GM19351 (cell line): ENCODE measurements at regions not wholly inside any gene's neighbourhood (a gene's known extent, or its start where the extent isn't known, plus 50 kb on each side); places are given as distances from the start of the nearest gene placed in this dataset.

Experiments used
- ATAC-seq: cut with Tn5 transposase; IDR thresholded peaks from one replicate; pipeline ENCODE4 v1.9.1; 2021; ENCODE audit warnings: mild to moderate bottlenecking, moderate library complexity; ENCODE audit not compliant: unreplicated experiment

DNA sequence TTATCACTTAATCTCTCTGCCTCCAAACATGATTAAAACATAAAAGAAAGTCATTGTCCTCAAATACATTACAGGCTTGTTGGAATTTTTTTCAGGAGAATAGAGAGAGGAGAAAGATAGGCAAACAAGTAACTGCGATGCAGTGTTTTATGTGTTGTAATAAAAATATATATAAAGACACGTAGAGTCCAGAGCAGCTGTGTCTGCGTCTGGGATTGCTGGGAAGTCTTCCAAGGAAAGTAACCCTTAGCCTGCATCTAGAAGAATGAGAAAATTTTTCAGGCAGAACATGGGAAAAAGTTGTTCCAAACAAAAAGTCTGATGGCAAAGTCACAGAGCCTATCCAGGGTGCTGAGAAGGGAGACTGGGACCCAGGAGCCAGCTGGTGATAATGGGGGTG lies 91.8 kb upstream of the ST6GAL2 start:
- no peak for ATAC-seq

DNA sequence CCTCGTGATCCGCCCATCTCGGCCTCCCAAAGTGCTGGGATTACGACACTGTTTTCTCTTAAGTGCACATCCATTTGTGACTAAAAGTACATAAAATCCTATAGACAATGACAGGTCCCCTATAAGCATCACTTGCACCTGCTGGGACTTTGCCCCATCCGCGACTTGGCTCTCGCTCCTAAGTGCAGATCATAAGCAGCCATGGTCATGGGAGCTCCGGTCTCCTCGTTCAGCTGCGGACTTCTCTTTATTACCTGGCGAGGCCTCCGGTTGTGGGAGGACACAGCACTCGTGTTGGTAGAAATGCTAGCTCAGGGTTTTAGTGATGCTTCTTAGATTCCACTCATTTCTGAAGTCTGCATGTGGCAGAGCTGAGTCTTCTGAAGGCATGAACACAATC lies 92.7 kb upstream of the ST6GAL2 start:
- ATAC-seq = no peak

DNA sequence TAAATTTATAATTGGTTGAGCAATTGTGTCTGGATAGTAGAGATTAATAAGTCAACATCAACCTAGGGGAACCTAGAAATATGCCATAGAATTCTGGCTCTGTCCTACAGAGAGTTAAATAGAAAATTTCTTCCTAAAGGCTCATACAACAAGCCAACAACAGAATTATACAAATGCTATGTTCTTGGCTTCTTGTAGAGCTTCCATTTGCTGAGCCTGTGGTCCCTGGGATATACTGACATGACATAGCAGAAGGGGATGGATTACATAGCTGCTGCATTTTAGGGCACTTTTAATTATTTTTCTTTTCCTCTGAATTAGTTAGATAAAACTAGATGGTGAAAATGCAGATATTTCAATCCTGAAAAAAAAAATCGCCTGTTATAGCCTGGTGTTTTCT lies 95.5 kb upstream of the ST6GAL2 start:
- ATAC-seq = no peak

DNA sequence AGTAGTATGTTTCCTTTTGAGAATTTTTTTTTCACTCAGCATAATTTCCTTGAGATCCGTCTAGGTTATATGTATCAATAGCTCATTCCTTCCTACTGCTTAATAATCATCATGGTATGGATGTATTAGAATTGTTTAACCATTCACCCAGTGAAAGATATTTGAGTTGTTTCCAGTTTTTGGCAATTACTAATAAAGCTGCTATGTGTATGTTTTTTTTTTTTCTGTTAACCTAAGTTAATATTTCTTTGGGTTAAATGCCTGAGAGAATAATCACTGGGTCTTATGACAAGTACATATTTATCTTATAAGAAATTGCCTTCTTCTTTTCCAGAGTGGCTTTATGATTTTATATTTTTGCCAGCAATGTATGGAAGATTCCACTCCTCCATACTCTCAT lies 96.4 kb upstream of the ST6GAL2 start:
- ATAC-seq = no peak

DNA sequence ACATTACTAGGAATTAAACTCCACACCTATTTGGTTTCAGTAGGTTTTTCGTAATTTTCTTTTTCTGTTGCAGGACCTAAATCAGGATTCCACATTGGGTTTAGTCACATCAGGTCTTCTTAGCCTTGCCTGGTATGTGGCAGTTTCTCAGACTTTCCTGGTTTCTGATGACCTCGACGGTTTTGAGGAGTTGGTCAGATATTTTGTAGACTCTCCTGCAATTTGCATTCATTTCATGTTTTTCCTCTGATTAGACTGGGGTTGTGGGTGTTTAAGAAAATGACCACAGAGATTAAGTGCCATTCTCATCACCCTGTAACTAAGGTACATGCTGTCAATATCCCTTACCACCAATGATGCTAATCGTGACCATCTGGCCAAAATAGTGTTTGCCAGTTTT lies 97.3 kb upstream of the ST6GAL2 start:
- no peak for ATAC-seq

DNA sequence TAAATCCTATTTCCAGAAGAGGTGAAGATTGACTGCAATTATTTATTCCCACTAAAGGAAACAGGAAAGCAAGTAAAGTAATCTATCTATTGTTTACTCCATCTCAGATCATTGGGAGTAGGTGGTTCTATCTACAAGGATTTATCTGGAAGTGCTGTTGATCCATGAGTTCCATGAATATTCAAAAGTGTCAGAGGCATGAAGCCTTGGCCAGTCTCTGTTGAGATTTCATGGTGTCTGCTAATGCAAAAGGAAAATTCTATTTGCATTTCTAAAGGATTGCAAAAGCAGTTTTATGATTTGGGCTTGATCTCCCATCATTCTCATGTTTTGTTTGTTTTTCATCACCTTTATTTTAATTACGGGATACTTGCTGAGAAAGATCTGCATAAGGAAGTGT lies 102.4 kb upstream of the ST6GAL2 start:
- ATAC-seq = no peak

DNA sequence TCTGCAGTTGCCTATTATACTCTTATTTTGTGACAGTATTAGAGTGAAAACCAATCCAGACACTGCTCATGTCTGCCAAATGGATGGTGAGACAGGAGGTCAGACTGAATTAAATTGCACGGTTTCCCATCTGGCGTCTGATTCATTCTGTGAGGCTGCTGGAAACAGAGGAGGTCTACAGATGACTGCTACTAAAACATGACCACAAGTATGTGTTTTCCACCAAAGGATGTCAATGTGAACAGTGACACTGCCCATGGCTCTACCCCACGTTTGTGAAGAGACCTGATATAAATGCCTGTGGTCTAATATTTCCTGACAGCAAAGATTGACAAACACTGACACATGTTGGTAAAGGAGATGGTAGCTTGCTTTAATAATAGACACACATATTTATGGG lies 104.3 kb upstream of the ST6GAL2 start:
- no peak for ATAC-seq

DNA sequence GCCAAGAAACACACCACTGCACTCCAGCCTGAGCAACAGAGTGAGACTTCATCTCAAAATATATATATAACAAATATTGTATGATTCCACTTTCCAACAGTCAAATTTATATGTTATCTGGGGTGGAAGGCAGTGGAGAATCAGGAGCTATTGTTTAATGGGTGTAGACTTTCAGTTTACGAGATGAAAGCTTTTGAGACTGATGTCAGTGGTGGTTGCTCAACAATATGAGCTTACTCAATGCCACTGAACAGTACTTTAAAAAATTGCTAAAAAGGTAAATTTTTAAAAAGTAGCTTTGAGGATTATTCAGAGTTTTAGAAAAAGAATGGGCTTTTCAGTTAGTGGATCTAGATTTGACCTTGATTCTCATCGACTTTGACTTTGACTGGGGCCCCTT lies 105.9 kb upstream of the ST6GAL2 start:
- no peak for ATAC-seq

DNA sequence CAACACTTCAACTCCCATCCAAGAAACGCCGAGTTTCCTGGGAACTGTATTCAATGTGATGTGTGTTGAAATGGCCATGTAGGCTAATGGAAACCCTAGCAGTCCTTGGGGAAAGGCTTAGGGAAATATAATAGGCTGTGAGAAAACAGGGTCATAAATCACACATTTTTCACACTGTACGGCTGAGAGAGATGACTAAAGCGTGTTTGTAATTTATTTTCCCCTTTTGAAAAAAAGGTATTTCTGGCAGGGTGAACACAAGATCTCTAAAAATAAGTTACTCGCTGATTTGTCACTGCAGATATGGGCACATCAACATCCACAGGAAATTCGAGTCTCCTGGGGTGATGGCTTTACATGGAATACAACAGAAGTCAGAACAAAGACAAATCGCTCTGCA lies 109.6 kb upstream of the ST6GAL2 start:
- no peak for ATAC-seq

DNA sequence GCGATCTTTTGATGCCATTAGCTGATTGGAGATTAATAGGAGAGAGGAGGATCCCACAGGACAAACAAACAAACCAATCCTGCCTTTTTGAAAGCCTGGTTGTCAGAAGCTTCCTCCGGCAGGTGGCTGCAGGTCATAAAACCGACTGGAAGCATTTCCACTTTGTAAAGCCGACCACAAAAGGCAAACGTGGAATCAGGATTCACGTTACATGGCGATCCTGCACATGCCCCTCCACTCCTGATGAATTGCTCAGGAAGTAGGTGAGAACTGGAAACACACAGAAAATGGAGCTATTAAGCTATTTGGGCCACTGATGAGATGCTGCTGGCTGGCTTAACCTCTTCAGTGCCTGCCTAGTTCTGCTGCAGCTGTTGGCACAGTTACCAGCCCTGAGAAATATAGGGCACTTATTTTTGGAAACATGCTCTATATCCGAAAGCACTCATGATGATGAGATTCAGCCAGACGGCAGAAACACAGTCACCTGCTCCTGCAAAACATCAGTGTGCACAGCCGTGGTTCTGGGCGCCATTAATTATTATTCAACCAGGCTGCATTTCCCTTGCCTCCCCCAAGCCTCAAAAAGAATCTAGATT lies 110.3 kb upstream of the ST6GAL2 start:
- ATAC-seq = no peak

DNA sequence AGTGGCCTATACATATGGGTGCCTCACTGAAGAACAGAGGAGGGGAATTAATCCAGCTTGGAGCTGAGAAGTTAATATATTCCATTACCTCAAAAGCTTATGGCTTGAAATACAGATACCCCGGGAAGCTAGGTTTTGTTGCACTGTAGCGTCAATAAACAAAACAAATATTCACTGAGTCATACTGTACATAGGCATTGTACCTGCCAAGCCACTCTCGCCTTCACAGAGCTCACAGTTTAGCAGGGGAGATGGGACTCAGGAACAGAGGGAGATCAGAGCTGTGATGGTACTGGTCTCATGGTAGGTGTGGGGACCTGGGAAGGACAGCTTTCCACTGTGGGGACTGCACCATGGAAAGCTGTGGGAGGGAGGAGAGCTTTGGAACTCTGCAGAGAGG lies 111.2 kb upstream of the ST6GAL2 start:
- no peak for ATAC-seq

DNA sequence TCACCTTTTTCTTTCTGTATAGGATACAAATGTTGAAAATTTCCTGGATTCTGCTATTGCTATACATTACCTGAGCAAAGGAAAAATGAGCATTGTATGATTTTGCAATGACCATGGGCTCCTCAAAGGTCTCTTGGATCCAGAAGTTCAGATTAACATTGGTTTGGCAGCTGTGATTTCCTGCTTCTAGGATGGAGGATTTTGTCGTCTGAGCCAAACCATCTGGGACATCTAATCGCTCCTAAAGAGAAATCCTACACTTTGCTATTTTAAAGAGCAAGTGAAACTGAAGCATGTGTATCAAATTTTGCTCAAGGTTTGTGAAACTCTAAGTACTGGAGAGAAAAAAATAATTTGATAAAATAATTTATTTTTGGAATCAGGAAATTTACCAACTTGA lies 115.1 kb upstream of the ST6GAL2 start:
- no peak for ATAC-seq

DNA sequence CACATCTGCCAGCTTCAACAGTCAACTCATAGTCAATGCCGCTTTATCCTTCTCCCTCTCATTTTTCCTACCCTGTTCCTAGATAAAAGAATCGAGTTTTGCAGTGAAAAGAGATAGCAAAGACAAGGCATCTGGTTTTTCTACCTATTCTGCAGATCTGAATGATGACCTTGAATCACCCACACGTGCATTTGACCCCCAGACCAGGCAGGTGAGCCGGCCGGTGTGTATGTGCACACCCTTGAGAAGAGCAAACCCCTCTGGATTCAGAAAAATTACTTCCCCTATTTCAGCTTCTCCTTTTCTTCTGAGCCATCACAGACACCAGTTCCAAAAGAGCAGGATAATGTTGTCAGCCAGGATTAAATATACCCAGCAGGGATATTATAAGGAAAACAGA lies 115.6 kb upstream of the ST6GAL2 start:
- no peak for ATAC-seq

DNA sequence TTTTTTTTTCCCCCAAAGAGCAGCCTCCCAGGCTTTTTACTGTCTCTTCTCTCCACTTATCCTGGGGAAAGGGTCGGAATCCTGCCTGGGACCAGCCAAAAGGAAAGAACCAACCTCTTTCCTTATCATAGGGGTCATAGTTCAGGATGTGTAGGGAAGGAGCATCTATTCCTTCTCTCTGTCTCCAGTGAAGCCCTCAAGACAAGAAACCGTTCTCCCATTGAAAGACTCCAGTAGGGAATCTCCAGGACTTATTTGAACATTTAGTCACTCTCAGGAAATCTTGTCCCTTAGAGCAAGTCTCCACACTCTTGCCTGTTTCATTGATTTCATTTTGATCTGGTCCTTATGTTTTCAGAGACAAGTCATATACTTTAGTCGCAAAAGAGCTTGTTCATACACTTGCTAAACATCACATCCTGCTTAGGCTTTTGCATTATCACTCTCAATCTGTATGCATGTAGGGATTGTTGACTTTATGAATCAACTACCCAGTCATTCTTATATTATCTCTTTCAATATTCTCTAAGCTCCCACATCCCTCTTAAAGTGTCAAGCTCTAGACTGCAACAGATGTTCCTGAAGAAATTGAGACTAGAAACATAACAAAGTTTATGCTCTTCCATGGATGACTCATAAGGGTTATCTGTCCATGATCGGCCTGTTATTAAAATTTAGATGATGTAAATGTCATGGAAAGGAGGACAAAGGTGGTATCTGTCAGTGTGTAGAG lies 116.2 kb upstream of the ST6GAL2 start:
- ATAC-seq = no peak

DNA sequence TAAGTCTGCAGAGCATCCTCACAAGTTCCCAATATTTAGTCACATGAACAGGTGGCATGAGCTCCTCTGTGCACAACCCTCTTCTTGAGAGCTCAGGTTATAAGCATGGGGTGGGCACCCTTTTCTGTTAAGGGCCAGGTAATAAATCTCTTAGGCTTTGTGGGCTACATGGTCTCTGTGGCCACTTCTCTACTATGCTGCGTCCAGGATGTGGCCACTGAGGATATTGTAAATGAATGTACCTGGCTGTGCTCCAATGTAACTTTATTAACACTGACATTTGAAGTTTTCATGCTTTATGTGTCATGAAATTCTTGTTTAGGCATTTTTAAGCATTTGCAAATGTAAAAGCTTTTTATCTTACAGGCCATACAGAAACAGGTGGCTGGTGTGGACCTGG lies 116.8 kb upstream of the ST6GAL2 start:
- no peak for ATAC-seq

DNA sequence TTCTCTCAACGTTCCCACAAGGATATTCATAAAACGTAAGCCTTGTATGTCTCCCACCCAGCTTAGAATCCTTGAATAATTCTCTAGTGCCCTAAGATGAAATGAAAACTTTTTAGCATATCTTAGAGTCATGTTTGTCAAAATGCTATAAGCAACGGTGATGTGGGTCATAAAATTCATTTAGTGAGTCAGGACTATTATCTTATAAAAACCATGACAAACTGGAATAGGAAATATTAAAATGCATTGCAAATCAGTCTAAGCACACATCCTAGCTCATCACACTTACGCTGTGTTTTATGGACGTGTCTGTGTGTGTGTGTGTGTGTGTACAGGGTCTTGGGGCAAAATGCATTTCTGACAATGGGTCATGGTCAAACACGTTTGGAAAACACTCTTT lies 119.9 kb upstream of the ST6GAL2 start:
- ATAC-seq = no peak

DNA sequence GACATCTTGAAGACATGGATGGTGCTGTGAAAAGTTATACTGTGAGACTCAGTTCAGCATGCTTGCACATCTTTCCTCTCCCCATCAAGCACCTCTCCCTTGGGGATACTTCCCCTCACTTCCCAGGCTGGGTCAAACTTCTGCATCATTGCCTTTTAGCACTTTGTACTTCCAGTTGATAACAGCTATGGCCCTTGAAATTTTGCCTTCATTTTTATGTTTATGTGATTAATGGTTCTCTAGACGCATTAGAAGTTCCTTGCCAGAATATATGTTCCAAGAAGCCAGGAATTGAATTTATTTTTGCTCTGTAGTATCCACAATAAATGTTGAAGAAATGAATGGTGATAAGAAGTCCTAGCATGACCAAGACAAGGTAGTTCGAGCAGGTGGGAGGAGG lies 120.9 kb upstream of the ST6GAL2 start:
- ATAC-seq = no peak

DNA sequence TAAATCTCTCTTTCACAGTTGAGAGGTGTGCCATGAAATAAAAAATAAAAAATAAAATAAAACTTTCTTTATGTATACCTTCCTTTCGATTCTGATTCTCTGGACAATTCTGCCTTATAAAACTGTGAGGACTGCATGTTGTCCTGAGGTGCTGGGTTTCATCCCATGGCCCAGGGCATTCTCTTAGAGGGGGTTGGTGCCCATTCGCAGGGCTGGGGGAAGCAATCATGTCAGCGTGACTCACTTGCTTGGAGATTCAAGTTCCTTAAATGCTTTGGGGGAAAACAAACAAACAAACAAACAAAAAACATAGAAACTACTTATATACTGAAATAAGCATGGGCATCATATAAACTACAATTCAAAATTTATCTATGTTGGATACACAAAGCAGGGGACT lies 122.0 kb upstream of the ST6GAL2 start:
- ATAC-seq = no peak

DNA sequence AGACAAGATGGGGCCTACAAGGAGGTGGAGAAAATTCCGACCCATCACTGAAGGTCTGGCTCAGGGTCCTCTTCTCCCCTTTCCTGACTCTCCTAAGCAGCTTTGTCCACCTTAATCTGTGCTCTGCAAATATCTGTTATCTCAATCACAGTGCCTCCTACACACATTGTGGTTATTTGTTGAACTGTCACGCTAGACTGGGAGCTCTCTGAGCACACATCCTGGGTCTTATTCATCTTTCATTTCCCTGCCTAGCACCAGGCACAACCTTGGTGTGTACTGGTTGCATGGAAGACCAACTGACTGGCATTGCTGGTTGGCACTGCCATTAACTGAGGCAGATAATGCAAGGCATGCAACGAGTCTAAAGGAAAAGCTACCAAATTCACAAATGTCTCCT lies 122.9 kb upstream of the ST6GAL2 start:
- no peak for ATAC-seq

DNA sequence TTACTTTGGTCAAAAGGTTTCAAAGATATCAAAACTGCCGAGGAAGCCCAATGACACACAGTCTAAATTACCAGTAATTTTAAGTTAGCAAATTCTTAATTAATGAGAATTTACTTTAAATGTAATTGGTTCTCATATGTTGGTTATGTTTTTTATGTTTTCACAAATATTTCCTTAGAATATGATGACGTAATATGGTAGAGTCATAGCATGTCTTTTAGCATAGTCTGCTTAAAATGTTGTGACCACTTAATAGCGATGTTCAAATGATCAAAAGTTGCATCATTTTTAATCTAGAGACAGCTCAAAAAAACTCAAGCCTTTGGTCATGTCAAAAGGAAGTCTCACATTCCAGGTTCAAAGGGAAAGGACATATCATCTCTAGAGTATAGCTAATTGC lies 123.3 kb upstream of the ST6GAL2 start:
- ATAC-seq = no peak

DNA sequence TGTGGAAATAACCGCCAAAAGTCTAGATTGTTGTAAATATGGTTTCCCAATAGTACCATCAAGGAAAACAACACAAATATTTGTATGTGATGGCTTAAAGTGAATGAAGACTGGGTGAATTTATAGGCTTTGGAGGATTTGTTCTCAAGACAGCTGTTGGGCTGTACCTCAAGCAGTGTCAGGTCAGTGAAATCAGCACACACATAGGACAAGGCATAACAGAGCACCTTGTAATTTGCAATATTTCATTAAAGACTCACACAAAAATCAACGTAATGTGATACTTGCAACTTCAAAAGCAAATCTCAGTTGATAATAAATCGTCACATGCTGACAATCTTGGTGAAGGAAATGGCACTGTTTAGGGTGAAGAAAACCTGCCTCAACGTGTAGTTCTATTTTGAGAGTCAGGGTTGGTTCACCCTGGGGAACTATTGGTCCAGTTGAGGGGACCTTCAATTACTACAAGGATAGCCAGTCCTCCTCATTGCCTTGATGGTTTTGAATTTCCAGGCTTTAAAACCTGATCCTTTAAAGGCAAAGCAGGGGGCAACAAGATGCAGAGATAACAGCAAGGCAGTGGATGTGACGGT lies 126.8 kb upstream of the ST6GAL2 start:
- ATAC-seq = no peak

DNA sequence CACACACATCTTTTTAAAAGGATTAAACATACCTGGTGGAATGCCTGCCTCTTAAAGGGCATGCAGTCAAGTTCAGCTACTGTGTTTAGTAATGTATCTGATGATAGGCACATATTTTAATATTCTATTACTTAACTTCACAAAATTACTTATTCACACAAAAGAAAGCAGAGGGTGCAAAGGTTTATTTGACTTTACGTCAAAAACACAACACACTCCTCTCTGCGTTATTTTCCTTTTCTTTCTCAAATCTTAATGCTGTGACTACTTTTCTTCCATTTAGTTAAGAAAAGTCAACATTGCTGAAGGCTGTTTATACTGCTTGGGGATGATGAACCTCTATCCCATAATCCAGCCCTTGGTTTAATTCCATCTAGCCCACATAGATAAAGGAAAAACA lies 127.9 kb upstream of the ST6GAL2 start:
- ATAC-seq = no peak

DNA sequence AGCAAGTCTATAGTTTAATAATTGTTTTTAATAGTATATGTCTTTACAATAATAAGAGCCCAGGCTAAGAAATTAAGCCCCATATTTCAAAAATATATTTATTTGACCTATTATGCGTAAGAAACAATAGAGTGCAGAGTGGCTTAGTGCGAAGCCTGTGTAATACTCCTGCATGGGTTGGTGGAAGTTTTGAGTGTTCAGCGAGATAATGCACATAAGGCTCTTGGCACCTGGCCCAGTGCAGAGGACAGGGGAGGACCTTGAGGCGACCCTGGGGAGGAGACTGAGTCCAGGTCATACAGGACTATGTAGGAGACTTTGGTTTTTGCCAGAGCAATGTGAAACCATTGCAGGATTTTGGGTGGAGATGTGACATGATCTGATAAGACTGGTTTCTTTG lies 132.4 kb upstream of the ST6GAL2 start:
- ATAC-seq = no peak
